GM23338 (cell line): ENCODE measurements at regions not wholly inside any gene's neighbourhood (a gene's known extent, or its start where the extent isn't known, plus 50 kb on each side); places are given as distances from the start of the nearest gene placed in this dataset.

Experiments
- CTCF ChIP-seq, 2 experiments: fragments of 200-600 bp in 1 of 2; sonication (generic) in 1 of 2; conservative IDR thresholded peaks; 2 replicates each; pipeline versions ENCODE4 v1.5.1 to v1.6.1; 2016 to 2017; ENCODE audit warnings: antibody characterized with exemption in 2 of 2, low read depth in 2 of 2, mild to moderate bottlenecking in 2 of 2, moderate library complexity in 1 of 2
- EZH2 ChIP-seq: fragments of 200-600 bp; sonication (generic); IDR thresholded peaks from one replicate; pipeline ENCODE4 v1.8.0; 2017; ENCODE audit warnings: antibody characterized with exemption, mild to moderate bottlenecking, low read depth; ENCODE audit not compliant: unreplicated experiment

- no peak for TF ChIP-seq CTCF (conservative IDR thresholded peaks at IDR 0.05; ENCODE audit: low read depth in 2 of 2)
- no peak for TF ChIP-seq EZH2
Observed at GRCh38 chr2:41917587-41917986, 130.2 kb upstream of the PKDCC start.
